ENCODE measurements at regions not wholly inside any gene's neighbourhood (a gene's known extent, or its start where the extent isn't known, plus 50 kb on each side); places are given as distances from the start of the nearest gene placed in this dataset.
"Not testable (repeated sequence)": the region's sequence is repeated elsewhere in the genome, so short reads cannot be mapped to it uniquely, and the experiment has no call there.

- WGBS, 2 donors, result 89 to 93% methylated on average over 4 to 6 of the region's 6 CpGs
- intact Hi-C loops (cut with DNase I; ENCODE audit: low total_unique reads), result no loop called here
- no peak for DNase-seq (ENCODE audit: low spot score in 2 of 2)
- TF ChIP-seq POLR2A (IDR thresholded peaks at IDR 0.05) (no peak), CTCF (IDR thresholded peaks at IDR 0.05) (no peak)
- no peak overlapping the region for H3K4me3 ChIP-seq (ENCODE audit: low read depth, poor library complexity, severe bottlenecking)
Measured at GRCh38 chr12:131403676-131404075, 307.2 kb upstream of the SFSWAP start.

- TF ChIP-seq CTCF (IDR thresholded peaks at IDR 0.05) (no peak), POLR2A (IDR thresholded peaks at IDR 0.05) (no peak)
- 91 to 92% methylated on average over 3 of the region's 3 CpGs for WGBS, 2 donors
- no peak overlapping the region for H3K4me3 ChIP-seq (ENCODE audit: low read depth, poor library complexity, severe bottlenecking)
- DNase-seq (ENCODE audit: low spot score in 2 of 2), result no peak
- intact Hi-C loops (cut with DNase I; ENCODE audit: low total_unique reads), result no loop called here
Measured at GRCh38 chr12:131404705-131405104, 306.2 kb upstream of the SFSWAP start.

- no peak overlapping the region for H3K4me3 ChIP-seq (ENCODE audit: low read depth, poor library complexity, severe bottlenecking)
- WGBS, 2 donors, result 46 to 53% methylated on average over 15 of the region's 15 CpGs
- no peak for DNase-seq (ENCODE audit: low spot score in 2 of 2)
- TF ChIP-seq CTCF (IDR thresholded peaks at IDR 0.05) (no peak), POLR2A (IDR thresholded peaks at IDR 0.05) (no peak)
- intact Hi-C loops (cut with DNase I; ENCODE audit: low total_unique reads), result no loop called here
Measured at GRCh38 chr12:131407221-131408035, 303.5 kb upstream of the SFSWAP start.

GRCh38 chr12:131408036-131408365 is 302.9 kb upstream of the SFSWAP start:
- intact Hi-C loops (cut with DNase I; ENCODE audit: low total_unique reads), result no loop called here
- no peak for DNase-seq (ENCODE audit: low spot score in 2 of 2)
- no peak for TF ChIP-seq POLR2A (IDR thresholded peaks at IDR 0.05)
- TF ChIP-seq CTCF (IDR thresholded peaks at IDR 0.05), result no peak
- 87 to 90% methylated on average over 6 of the region's 6 CpGs for WGBS, 2 donors
- H3K4me3 ChIP-seq (ENCODE audit: low read depth, poor library complexity, severe bottlenecking), result no peak overlapping the region

- WGBS, 2 donors, result 68 to 81% methylated on average over 5 of the region's 5 CpGs
- intact Hi-C loops (cut with DNase I; ENCODE audit: low total_unique reads), result no loop called here
- TF ChIP-seq CTCF (IDR thresholded peaks at IDR 0.05), result no peak
- no peak for TF ChIP-seq POLR2A (IDR thresholded peaks at IDR 0.05)
- H3K4me3 ChIP-seq (ENCODE audit: low read depth, poor library complexity, severe bottlenecking), result no peak overlapping the region
- no peak for DNase-seq (ENCODE audit: low spot score in 2 of 2)
Measured at GRCh38 chr12:131408484-131408883, 302.4 kb upstream of the SFSWAP start.

- H3K4me3 ChIP-seq (ENCODE audit: low read depth, poor library complexity, severe bottlenecking), result no peak overlapping the region
- intact Hi-C loops (cut with DNase I; ENCODE audit: low total_unique reads), result no loop called here
- 52 to 60% methylated on average over 1 of the region's 1 CpG for WGBS, 2 donors
- DNase-seq (ENCODE audit: low spot score in 2 of 2), result no peak
- TF ChIP-seq POLR2A (IDR thresholded peaks at IDR 0.05), result no peak
Measured at GRCh38 chr12:131409211-131409610, 301.7 kb upstream of the SFSWAP start.

GRCh38 chr12:131411827-131412226 is 299.1 kb upstream of the SFSWAP start:
- intact Hi-C loops (cut with DNase I; ENCODE audit: low total_unique reads); DNase-seq (ENCODE audit: low spot score in 2 of 2); H3K4me3 ChIP-seq (ENCODE audit: low read depth, poor library complexity, severe bottlenecking): not testable (repeated sequence)
- 69 to 89% methylated on average over 2 to 7 of the region's 7 CpGs for WGBS, 2 donors

Data from lower leg skin (tissue), 4 donors.